ENCODE measurements at regions not wholly inside any gene's neighbourhood (a gene's known extent, or its start where the extent isn't known, plus 50 kb on each side); places are given as distances from the start of the nearest gene placed in this dataset.

DNA sequence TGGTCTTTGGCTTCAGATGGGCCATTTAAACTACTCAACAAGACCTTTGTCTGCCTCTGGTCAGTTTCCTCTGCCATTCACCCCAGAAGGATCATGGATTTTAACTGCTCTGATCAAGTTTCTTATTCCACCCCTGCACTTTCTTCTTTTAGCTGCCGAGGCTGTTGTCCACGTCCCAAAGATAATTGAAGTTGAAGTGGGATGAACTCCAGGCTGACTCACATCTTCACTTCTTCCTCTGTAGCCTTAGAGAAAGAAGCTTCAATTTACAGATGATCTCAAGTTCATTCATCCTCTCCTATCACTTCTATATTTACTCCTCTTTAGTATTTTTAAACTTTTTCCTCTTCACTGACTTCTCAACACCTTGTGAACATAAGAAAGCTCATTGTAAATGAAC, 651.6 kb downstream of the UTRN start:
- H3K4me1 Mint-ChIP-seq = no peaks in the 10 kb centered on the region
- DNase-seq (ENCODE audit: low spot score) = no peak
- H3K4me3 Mint-ChIP-seq = no peak overlapping the region

More for the DNA sequence above, 651.6 kb downstream of the UTRN start:
- ATAC-seq = no peak
- Histone ChIP-seq H3F3A (replicated peaks; ENCODE audit: low read depth) (no peaks in the 10 kb centered on the region), H4K20me1 (replicated peaks; ENCODE audit: insufficient read depth) (no peaks in the 10 kb centered on the region), H3K4me2 (no peak overlapping the region), H3K27me3 (ENCODE audit: insufficient read depth) (no peaks in the 10 kb centered on the region; the same call in 1 of the 2 replicates), H3K36me3 (ENCODE audit: insufficient read depth) (no peaks in the 10 kb centered on the region), H3K4me1 (ENCODE audit: insufficient read depth) (no peaks in the 10 kb centered on the region), H3K79me2 (replicated peaks; ENCODE audit: insufficient read depth) (no peaks in the 10 kb centered on the region), H3K27ac (ENCODE audit: low read depth) (no peak overlapping the region), H3K4me3 (no peak overlapping the region), H2AFZ (no peak overlapping the region), H3K9me2 (ENCODE audit: insufficient read depth) (peaks cover 11% of the 10 kb centered on the region)
- no peak for TF ChIP-seq STAT1 (IDR thresholded peaks at IDR 0.05; ENCODE audit: unreplicated experiment)
- no peak for TF ChIP-seq ZNF331 (CRISPR knock-in tag; IDR thresholded peaks at IDR 0.05; ENCODE audit: low read depth)
- TF ChIP-seq EZH2 (IDR thresholded peaks at IDR 0.05; ENCODE audit: low read depth, unreplicated experiment) = no peak
- TF ChIP-seq NANOG (IDR thresholded peaks at IDR 0.05; ENCODE audit: borderline replicate concordance) = no peak
- TF ChIP-seq, protein P1, sequence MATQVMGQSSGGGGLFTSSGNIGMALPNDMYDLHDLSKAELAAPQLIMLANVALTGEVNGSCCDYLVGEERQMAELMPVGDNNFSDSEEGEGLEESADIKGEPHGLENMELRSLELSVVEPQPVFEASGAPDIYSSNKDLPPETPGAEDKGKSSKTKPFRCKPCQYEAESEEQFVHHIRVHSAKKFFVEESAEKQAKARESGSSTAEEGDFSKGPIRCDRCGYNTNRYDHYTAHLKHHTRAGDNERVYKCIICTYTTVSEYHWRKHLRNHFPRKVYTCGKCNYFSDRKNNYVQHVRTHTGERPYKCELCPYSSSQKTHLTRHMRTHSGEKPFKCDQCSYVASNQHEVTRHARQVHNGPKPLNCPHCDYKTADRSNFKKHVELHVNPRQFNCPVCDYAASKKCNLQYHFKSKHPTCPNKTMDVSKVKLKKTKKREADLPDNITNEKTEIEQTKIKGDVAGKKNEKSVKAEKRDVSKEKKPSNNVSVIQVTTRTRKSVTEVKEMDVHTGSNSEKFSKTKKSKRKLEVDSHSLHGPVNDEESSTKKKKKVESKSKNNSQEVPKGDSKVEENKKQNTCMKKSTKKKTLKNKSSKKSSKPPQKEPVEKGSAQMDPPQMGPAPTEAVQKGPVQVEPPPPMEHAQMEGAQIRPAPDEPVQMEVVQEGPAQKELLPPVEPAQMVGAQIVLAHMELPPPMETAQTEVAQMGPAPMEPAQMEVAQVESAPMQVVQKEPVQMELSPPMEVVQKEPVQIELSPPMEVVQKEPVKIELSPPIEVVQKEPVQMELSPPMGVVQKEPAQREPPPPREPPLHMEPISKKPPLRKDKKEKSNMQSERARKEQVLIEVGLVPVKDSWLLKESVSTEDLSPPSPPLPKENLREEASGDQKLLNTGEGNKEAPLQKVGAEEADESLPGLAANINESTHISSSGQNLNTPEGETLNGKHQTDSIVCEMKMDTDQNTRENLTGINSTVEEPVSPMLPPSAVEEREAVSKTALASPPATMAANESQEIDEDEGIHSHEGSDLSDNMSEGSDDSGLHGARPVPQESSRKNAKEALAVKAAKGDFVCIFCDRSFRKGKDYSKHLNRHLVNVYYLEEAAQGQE (IDR thresholded peaks at IDR 0.05; ENCODE audit: unreplicated experiment) = no peak
- no peak for TF ChIP-seq ZNF114 (CRISPR knock-in tag; IDR thresholded peaks at IDR 0.05)
- TF ChIP-seq, protein P2, sequence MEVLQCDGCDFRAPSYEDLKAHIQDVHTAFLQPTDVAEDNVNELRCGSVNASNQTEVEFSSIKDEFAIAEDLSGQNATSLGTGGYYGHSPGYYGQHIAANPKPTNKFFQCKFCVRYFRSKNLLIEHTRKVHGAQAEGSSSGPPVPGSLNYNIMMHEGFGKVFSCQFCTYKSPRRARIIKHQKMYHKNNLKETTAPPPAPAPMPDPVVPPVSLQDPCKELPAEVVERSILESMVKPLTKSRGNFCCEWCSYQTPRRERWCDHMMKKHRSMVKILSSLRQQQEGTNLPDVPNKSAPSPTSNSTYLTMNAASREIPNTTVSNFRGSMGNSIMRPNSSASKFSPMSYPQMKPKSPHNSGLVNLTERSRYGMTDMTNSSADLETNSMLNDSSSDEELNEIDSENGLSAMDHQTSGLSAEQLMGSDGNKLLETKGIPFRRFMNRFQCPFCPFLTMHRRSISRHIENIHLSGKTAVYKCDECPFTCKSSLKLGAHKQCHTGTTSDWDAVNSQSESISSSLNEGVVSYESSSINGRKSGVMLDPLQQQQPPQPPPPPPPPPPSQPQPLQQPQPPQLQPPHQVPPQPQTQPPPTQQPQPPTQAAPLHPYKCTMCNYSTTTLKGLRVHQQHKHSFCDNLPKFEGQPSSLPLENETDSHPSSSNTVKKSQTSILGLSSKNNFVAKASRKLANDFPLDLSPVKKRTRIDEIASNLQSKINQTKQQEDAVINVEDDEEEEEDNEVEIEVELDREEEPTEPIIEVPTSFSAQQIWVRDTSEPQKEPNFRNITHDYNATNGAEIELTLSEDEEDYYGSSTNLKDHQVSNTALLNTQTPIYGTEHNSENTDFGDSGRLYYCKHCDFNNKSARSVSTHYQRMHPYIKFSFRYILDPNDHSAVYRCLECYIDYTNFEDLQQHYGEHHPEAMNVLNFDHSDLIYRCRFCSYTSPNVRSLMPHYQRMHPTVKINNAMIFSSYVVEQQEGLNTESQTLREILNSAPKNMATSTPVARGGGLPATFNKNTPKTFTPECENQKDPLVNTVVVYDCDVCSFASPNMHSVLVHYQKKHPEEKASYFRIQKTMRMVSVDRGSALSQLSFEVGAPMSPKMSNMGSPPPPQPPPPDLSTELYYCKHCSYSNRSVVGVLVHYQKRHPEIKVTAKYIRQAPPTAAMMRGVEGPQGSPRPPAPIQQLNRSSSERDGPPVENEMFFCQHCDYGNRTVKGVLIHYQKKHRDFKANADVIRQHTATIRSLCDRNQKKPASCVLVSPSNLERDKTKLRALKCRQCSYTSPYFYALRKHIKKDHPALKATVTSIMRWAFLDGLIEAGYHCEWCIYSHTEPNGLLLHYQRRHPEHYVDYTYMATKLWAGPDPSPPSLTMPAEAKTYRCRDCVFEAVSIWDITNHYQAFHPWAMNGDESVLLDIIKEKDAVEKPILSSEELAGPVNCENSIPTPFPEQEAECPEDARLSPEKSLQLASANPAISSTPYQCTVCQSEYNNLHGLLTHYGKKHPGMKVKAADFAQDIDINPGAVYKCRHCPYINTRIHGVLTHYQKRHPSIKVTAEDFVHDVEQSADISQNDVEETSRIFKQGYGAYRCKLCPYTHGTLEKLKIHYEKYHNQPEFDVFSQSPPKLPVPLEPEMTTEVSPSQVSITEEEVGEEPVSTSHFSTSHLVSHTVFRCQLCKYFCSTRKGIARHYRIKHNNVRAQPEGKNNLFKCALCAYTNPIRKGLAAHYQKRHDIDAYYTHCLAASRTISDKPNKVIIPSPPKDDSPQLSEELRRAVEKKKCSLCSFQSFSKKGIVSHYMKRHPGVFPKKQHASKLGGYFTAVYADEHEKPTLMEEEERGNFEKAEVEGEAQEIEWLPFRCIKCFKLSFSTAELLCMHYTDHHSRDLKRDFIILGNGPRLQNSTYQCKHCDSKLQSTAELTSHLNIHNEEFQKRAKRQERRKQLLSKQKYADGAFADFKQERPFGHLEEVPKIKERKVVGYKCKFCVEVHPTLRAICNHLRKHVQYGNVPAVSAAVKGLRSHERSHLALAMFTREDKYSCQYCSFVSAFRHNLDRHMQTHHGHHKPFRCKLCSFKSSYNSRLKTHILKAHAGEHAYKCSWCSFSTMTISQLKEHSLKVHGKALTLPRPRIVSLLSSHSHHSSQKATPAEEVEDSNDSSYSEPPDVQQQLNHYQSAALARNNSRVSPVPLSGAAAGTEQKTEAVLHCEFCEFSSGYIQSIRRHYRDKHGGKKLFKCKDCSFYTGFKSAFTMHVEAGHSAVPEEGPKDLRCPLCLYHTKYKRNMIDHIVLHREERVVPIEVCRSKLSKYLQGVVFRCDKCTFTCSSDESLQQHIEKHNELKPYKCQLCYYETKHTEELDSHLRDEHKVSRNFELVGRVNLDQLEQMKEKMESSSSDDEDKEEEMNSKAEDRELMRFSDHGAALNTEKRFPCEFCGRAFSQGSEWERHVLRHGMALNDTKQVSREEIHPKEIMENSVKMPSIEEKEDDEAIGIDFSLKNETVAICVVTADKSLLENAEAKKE (CRISPR knock-in tag; IDR thresholded peaks at IDR 0.05) = no peak
- TF ChIP-seq, protein P3, sequence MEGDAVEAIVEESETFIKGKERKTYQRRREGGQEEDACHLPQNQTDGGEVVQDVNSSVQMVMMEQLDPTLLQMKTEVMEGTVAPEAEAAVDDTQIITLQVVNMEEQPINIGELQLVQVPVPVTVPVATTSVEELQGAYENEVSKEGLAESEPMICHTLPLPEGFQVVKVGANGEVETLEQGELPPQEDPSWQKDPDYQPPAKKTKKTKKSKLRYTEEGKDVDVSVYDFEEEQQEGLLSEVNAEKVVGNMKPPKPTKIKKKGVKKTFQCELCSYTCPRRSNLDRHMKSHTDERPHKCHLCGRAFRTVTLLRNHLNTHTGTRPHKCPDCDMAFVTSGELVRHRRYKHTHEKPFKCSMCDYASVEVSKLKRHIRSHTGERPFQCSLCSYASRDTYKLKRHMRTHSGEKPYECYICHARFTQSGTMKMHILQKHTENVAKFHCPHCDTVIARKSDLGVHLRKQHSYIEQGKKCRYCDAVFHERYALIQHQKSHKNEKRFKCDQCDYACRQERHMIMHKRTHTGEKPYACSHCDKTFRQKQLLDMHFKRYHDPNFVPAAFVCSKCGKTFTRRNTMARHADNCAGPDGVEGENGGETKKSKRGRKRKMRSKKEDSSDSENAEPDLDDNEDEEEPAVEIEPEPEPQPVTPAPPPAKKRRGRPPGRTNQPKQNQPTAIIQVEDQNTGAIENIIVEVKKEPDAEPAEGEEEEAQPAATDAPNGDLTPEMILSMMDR (conservative IDR thresholded peaks at IDR 0.05; ENCODE audit: low read depth in 2 of 2) = no peak
- no peak for TF ChIP-seq POLR2AphosphoS5 (IDR thresholded peaks at IDR 0.05; ENCODE audit: low read depth)
- TF ChIP-seq EZH2phosphoT487 (IDR thresholded peaks at IDR 0.05; ENCODE audit: unreplicated experiment) = no peak
- Mint-ChIP-seq H3K36me3 (ENCODE audit: low read depth) (no peaks in the 10 kb centered on the region), H3K9me3 (peaks cover 3% of the 10 kb centered on the region; the same call in 1 of the 3 replicates), H3K27me3 (ENCODE audit: insufficient read depth, low read depth, poor library complexity) (no peaks in the 10 kb centered on the region), H3K27ac (no peak overlapping the region)

Measured in GM23338 (cell line).